WTC11 (cell line): ENCODE measurements at regions not wholly inside any gene's neighbourhood (a gene's known extent, or its start where the extent isn't known, plus 50 kb on each side); places are given as distances from the start of the nearest gene placed in this dataset.

ENCODE experiments used
- ATF2 ChIP-seq: sonication (generic); formaldehyde crosslinking; IDR thresholded peaks from 2 replicates; pipeline ENCODE4 v1.8.1; 2022; ENCODE audit warnings: low read depth, missing genetic modification reagents, borderline replicate concordance
- TF ChIP-seq, protein P1 (sequence below): fragments of 250-450 bp; sonication (Bioruptor Pico); IDR thresholded peaks from 2 replicates; pipeline ENCODE4 v1.9.0; 2021; ENCODE audit warnings: mild to moderate bottlenecking, borderline replicate concordance
- TF ChIP-seq, protein P2 (sequence below): sonication (generic); formaldehyde crosslinking; IDR thresholded peaks from 2 replicates; pipeline ENCODE4 v1.8.1; 2023; ENCODE audit warnings: mild to moderate bottlenecking, missing genetic modification reagents, moderate library complexity

- no peak for TF ChIP-seq ATF2 (CRISPR knock-in tag)
- TF ChIP-seq, protein P1, sequence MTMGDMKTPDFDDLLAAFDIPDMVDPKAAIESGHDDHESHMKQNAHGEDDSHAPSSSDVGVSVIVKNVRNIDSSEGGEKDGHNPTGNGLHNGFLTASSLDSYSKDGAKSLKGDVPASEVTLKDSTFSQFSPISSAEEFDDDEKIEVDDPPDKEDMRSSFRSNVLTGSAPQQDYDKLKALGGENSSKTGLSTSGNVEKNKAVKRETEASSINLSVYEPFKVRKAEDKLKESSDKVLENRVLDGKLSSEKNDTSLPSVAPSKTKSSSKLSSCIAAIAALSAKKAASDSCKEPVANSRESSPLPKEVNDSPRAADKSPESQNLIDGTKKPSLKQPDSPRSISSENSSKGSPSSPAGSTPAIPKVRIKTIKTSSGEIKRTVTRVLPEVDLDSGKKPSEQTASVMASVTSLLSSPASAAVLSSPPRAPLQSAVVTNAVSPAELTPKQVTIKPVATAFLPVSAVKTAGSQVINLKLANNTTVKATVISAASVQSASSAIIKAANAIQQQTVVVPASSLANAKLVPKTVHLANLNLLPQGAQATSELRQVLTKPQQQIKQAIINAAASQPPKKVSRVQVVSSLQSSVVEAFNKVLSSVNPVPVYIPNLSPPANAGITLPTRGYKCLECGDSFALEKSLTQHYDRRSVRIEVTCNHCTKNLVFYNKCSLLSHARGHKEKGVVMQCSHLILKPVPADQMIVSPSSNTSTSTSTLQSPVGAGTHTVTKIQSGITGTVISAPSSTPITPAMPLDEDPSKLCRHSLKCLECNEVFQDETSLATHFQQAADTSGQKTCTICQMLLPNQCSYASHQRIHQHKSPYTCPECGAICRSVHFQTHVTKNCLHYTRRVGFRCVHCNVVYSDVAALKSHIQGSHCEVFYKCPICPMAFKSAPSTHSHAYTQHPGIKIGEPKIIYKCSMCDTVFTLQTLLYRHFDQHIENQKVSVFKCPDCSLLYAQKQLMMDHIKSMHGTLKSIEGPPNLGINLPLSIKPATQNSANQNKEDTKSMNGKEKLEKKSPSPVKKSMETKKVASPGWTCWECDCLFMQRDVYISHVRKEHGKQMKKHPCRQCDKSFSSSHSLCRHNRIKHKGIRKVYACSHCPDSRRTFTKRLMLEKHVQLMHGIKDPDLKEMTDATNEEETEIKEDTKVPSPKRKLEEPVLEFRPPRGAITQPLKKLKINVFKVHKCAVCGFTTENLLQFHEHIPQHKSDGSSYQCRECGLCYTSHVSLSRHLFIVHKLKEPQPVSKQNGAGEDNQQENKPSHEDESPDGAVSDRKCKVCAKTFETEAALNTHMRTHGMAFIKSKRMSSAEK (CRISPR knock-in tag) = no peak
- TF ChIP-seq, protein P2, sequence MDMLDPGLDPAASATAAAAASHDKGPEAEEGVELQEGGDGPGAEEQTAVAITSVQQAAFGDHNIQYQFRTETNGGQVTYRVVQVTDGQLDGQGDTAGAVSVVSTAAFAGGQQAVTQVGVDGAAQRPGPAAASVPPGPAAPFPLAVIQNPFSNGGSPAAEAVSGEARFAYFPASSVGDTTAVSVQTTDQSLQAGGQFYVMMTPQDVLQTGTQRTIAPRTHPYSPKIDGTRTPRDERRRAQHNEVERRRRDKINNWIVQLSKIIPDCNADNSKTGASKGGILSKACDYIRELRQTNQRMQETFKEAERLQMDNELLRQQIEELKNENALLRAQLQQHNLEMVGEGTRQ = no peak
Measured at GRCh38 chr7:106426803-106427202, 142.0 kb upstream of the NAMPT start.
